ENCODE measurements at regions not wholly inside any gene's neighbourhood (a gene's known extent, or its start where the extent isn't known, plus 50 kb on each side); places are given as distances from the start of the nearest gene placed in this dataset.

GRCh38 chr9:36778682-36779081, 206.0 kb downstream of the MELK start:
- CTCF ChIA-PET: no interaction called here
- POLR2A ChIA-PET: no interaction called here
- H3K9me3 Mint-ChIP-seq: no peaks in the 10 kb centered on the region
- no peak for TF ChIP-seq CTCF (IDR thresholded peaks at IDR 0.05)
- H3K27me3 Mint-ChIP-seq: peaks cover 36% of the 10 kb centered on the region
- no peak overlapping the region for H3K27ac Mint-ChIP-seq
- intact Hi-C loops (cut with micrococcal nuclease): no loop called here
- H3K4me3 Mint-ChIP-seq: no peak overlapping the region
- no peaks in the 10 kb centered on the region for H3K36me3 Mint-ChIP-seq (ENCODE audit: low read depth)
- DNase-seq (no peak), ATAC-seq (no peak)
- no peaks in the 10 kb centered on the region for H3K4me1 Mint-ChIP-seq (ENCODE audit: low read depth)

GRCh38 chr9:36779582-36779981, 206.9 kb downstream of the MELK start:
- Mint-ChIP-seq H3K4me3 (no peak overlapping the region), H3K27ac (no peak overlapping the region), H3K27me3 (peaks cover 41% of the 10 kb centered on the region), H3K36me3 (ENCODE audit: low read depth) (no peaks in the 10 kb centered on the region), H3K4me1 (ENCODE audit: low read depth) (no peaks in the 10 kb centered on the region), H3K9me3 (no peaks in the 10 kb centered on the region)
- TF ChIP-seq CTCF (IDR thresholded peaks at IDR 0.05): no peak
- ChIA-PET POLR2A (no interaction called here), CTCF (interaction anchor here (1.0 kb wide), 1 partner anchor 51 kb away, joined by 3 read pairs; no protein-coding TSS in a partner anchor)
- DNase-seq (no peak), ATAC-seq (no peak)
- intact Hi-C loops (cut with micrococcal nuclease): no loop called here

GRCh38 chr9:36780186-36780585, 207.5 kb downstream of the MELK start:
- H3K9me3 Mint-ChIP-seq: no peaks in the 10 kb centered on the region
- no peak for DNase-seq
- ChIA-PET POLR2A (no interaction called here), CTCF (interaction anchor here (1.0 kb wide), 1 partner anchor 52 kb away, joined by 3 read pairs; no protein-coding TSS in a partner anchor)
- H3K4me3 Mint-ChIP-seq: no peak overlapping the region
- no peaks in the 10 kb centered on the region for H3K4me1 Mint-ChIP-seq (ENCODE audit: low read depth)
- TF ChIP-seq CTCF (IDR thresholded peaks at IDR 0.05): no peak
- peaks cover 40% of the 10 kb centered on the region for H3K27me3 Mint-ChIP-seq
- no peaks in the 10 kb centered on the region for H3K36me3 Mint-ChIP-seq (ENCODE audit: low read depth)
- no peak overlapping the region for H3K27ac Mint-ChIP-seq
- no peak for ATAC-seq
- intact Hi-C loops (cut with micrococcal nuclease): no loop called here

- POLR2A ChIA-PET: interaction anchor here (1.2 kb wide), 1 partner anchor 9 kb away, joined by 3 read pairs; no protein-coding TSS in a partner anchor
- CTCF ChIA-PET: no interaction called here
- peaks cover 45% of the 10 kb centered on the region for H3K27me3 Mint-ChIP-seq
- DNase-seq (no peak), ATAC-seq (no peak)
- no peaks in the 10 kb centered on the region for H3K36me3 Mint-ChIP-seq (ENCODE audit: low read depth)
- H3K9me3 Mint-ChIP-seq: no peaks in the 10 kb centered on the region
- intact Hi-C loops (cut with micrococcal nuclease): no loop called here
- no peak overlapping the region for H3K4me3 Mint-ChIP-seq
- no peaks in the 10 kb centered on the region for H3K4me1 Mint-ChIP-seq (ENCODE audit: low read depth)
- TF ChIP-seq CTCF (IDR thresholded peaks at IDR 0.05): no peak
- H3K27ac Mint-ChIP-seq: no peak overlapping the region
Observed at GRCh38 chr9:36781533-36781932, 208.8 kb downstream of the MELK start.
